Mucosa of descending colon (tissue), 3 donors: ENCODE measurements at regions not wholly inside any gene's neighbourhood (a gene's known extent, or its start where the extent isn't known, plus 50 kb on each side); places are given as distances from the start of the nearest gene placed in this dataset.

ENCODE experiments used
- ATAC-seq: fragments of 200-7000 bp; cut with Tn5 transposase; one replicate; pipeline ENCODE4 v1.9.1; 2020; ENCODE audit warnings: mild to moderate bottlenecking, moderate library complexity
- DNase-seq, 3 donors: peaks; one replicate each; pipeline ENCODE4 v3.0.0-alpha.2; 2020
- H3K36me3 ChIP-seq: fragments of 200-600 bp; one replicate; pipeline ENCODE4 v1.8.0; 2021; ENCODE audit warnings: low read depth, mild to moderate bottlenecking
- H3K4me1 ChIP-seq: fragments of 200-600 bp; one replicate; pipeline ENCODE4 v1.8.0; 2021; ENCODE audit warnings: low read depth, mild to moderate bottlenecking
- H3K4me3 ChIP-seq: fragments of 200-600 bp; one replicate; pipeline ENCODE4 v1.8.0; 2021; ENCODE audit warnings: mild to moderate bottlenecking
- H3K9me3 ChIP-seq: fragments of 200-600 bp; one replicate; pipeline ENCODE4 v1.8.0; 2021; ENCODE audit warnings: mild to moderate bottlenecking
- CTCF ChIP-seq: fragments of 200-600 bp; IDR thresholded peaks from one replicate; pipeline ENCODE4 v1.8.0; 2022; ENCODE audit warnings: antibody characterized with exemption, mild to moderate bottlenecking
- intact Hi-C, 2 donors: fragments of 100-400 bp; cut with DNase I in 1 of 2; cut with micrococcal nuclease in 1 of 2; formaldehyde crosslinking; loops; one replicate each; pipeline versions ENCODE4 v1.11.0 to v1.11.1; 2022; cut with DNase I, micrococcal nuclease
- donor health status: DM: no; HTN: no; CAD: no; lungs with moderate emphysema.
- donor health status: DM: no; HTN: no; CAD: no.
- donor health status: DM: no; HTN: yes; CAD: no.

DNA sequence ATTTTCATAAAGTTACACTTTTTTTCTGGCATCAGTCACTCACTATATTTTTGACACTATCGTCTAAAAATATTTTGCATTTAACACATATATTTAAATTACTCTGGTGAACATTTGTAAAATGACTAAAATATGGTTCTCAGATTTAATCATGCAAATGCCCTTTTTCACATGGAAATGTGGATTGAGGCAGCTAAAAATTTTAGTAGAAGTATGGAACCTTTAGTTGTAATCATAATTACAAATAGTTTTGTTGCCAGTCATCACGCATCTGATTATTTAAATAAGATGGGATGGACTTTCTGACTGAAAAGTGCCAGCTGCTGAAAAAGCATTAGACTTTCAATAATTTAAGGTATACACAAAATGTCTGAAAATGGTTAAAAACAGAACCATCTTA is 119.3 kb downstream of the PDHA2 start:
- TF ChIP-seq CTCF = no peak
- intact Hi-C loops = no loop called here
- Histone ChIP-seq H3K9me3 (no peaks in the 10 kb centered on the region), H3K4me1 (no peaks in the 10 kb centered on the region), H3K36me3 (no peaks in the 10 kb centered on the region), H3K4me3 (no peak overlapping the region)
- DNase-seq (no peak), ATAC-seq (no peak)

DNA sequence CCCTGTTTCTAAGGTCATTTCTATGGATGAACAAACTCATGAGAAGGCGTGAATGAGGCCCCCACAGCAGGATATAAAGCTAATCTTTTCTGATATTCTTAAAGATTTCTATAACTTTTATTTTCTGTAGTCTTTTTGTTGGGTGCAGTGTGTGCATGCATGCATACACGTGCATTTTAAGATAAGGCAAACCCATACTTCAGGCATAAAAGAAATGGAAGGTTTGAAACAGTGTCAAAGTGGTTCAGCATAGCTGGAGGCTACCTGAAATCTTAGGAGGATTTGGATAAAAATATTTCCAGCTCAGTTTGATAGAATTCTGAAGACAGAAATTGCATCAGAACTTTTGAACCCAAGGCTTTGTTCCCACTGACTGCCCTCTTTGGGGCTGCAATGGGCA is 119.7 kb downstream of the PDHA2 start:
- no peak for TF ChIP-seq CTCF
- Histone ChIP-seq H3K4me1 (no peaks in the 10 kb centered on the region), H3K4me3 (no peak overlapping the region), H3K36me3 (no peaks in the 10 kb centered on the region), H3K9me3 (no peaks in the 10 kb centered on the region)
- DNase-seq (no peak), ATAC-seq (no peak)
- intact Hi-C loops = no loop called here

GRCh38 chr4:95963456-95963855 is 123.6 kb downstream of the PDHA2 start:
- DNase-seq = no peak
- no peaks in the 10 kb centered on the region for H3K36me3 ChIP-seq
- TF ChIP-seq CTCF = no peak
- ATAC-seq = no peak
- H3K4me3 ChIP-seq = no peak overlapping the region
- intact Hi-C loops = no loop called here
- no peaks in the 10 kb centered on the region for H3K9me3 ChIP-seq
- H3K4me1 ChIP-seq = no peaks in the 10 kb centered on the region

- intact Hi-C loops = no loop called here
- no peak for TF ChIP-seq CTCF
- Histone ChIP-seq H3K9me3 (peaks cover 4% of the 10 kb centered on the region), H3K4me3 (no peak overlapping the region), H3K36me3 (no peaks in the 10 kb centered on the region), H3K4me1 (no peaks in the 10 kb centered on the region)
- no peak for ATAC-seq
- DNase-seq = no peak
Observed at GRCh38 chr4:95979961-95980876, 140.3 kb downstream of the PDHA2 start.

DNA sequence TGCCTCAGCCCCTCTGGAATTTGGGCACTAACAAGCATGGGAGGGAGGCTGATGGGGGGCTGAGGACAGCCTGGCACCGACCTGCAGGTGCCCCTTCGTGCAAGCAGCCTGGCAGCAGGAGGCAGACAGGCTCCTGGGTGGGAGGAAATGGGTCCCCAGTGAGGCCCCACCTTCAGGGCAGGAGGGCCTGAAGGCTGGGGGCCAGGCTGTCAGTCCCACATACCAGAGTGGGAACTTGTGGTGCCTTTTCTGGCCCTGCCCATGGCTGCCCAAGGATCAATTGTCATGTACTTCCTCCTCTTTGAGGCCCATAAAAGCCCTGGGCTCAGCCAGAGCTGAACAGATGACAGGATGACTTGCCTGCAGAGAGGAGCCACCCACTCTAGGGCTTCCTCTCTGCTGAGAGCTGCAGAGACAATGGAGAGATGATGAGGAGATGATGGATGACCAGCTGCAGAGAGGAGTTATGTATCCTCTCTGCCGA is 141.0 kb downstream of the PDHA2 start:
- Histone ChIP-seq H3K4me3 (no peak overlapping the region), H3K4me1 (no peaks in the 10 kb centered on the region), H3K9me3 (peaks cover 4% of the 10 kb centered on the region), H3K36me3 (no peaks in the 10 kb centered on the region)
- DNase-seq (no peak), ATAC-seq (no peak)
- intact Hi-C loops = no loop called here
- TF ChIP-seq CTCF = no peak
